ENCODE measurements at regions not wholly inside any gene's neighbourhood (a gene's known extent, or its start where the extent isn't known, plus 50 kb on each side); places are given as distances from the start of the nearest gene placed in this dataset.

DNA sequence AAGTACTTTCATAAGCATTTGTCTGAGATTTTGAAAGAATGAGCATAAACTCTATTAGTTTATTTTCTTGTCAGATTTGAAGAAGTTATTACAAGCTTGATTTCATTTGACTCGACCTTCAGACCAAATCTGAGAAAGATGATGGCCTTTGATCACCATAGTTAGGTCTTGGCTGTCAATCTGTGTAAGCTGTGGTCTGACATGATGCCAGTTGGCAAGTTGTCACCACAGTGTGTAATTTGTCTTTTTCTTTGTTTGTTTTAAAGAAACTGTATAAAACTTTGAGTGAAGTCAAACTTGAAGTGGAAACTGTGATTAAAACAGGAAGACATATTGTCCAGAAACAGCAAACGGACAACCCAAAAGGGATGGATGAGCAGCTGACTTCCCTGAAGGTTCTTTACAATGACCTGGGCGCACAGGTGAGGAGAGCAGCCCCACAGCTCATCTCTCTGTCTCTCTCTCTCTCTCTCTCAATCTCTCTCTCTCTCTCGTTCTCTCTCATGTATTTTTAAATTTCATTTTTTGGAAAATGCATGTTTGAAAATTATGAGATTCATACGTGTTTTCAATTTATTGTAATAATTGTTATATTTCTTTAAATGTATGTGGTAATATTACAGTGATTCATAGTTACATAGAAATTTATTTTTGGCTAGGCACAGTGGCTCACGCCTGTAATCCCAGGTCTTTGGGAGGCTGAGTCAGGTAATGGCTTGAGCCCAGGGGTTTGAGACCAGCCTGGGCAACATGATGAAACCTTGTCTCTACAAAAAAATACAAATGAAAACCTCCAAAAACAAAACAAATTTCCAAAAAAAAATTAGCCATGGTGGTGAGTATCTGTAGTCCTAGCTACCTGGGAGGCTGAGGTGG, 208.1 kb downstream of the UTRN start:
- no peak for TF ChIP-seq EZH2 (conservative IDR thresholded peaks at IDR 0.05; ENCODE audit: low read depth, low read length)
- no peak for TF ChIP-seq ZNF207 (IDR thresholded peaks at IDR 0.05; ENCODE audit: borderline replicate concordance)
- TF ChIP-seq, protein P1, sequence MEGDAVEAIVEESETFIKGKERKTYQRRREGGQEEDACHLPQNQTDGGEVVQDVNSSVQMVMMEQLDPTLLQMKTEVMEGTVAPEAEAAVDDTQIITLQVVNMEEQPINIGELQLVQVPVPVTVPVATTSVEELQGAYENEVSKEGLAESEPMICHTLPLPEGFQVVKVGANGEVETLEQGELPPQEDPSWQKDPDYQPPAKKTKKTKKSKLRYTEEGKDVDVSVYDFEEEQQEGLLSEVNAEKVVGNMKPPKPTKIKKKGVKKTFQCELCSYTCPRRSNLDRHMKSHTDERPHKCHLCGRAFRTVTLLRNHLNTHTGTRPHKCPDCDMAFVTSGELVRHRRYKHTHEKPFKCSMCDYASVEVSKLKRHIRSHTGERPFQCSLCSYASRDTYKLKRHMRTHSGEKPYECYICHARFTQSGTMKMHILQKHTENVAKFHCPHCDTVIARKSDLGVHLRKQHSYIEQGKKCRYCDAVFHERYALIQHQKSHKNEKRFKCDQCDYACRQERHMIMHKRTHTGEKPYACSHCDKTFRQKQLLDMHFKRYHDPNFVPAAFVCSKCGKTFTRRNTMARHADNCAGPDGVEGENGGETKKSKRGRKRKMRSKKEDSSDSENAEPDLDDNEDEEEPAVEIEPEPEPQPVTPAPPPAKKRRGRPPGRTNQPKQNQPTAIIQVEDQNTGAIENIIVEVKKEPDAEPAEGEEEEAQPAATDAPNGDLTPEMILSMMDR (CRISPR knock-in tag; IDR thresholded peaks at IDR 0.05), result no peak
- no peak for TF ChIP-seq ZNF407 (CRISPR knock-in tag; IDR thresholded peaks at IDR 0.05; ENCODE audit: not compliant biosample characterization)

All from HepG2 (cell line).